ENCODE measurements at regions not wholly inside any gene's neighbourhood (a gene's known extent, or its start where the extent isn't known, plus 50 kb on each side); places are given as distances from the start of the nearest gene placed in this dataset.

DNA sequence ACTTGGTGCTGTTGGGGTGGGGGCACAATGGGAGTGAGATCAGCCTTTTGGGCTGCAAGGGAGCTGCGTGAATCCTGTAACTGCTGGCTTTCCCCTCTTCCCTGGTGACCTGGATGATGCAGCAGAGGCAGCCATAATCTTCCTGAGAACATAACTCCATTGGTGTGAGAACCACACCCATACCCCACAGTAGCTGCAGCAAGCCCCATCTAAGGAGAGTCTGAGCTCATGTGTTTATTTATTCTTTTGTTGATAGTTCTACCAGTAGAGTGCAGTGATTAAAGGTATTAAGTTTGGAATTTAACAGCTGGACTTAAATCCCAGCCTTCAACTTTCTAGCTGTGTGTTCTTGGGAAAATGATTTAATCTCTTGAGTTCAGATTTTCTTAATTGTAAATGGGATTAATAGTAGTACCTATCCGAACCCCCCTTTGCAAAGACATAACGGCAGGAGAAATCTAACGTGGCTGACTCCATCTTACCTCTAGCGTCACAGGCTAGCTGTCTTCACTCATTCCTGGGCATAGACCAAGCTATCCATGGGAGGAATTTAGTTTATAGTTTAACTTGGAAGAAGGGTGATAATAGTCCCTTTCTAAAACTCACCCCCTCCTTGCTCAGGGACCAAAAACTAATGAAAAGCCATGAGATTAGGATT lies 385.0 kb upstream of the DDI1 start:
- Histone ChIP-seq H3K27me3 (no peaks in the 10 kb centered on the region), H3K4me1 (no peaks in the 10 kb centered on the region), H3K4me3 (no peak overlapping the region), H3K27ac (no peak overlapping the region), H3K9me3 (replicated peaks) (no peaks in the 10 kb centered on the region), H3K36me3 (no peaks in the 10 kb centered on the region)
- peak; percentile 7 to 13 for DNase-seq

DNA sequence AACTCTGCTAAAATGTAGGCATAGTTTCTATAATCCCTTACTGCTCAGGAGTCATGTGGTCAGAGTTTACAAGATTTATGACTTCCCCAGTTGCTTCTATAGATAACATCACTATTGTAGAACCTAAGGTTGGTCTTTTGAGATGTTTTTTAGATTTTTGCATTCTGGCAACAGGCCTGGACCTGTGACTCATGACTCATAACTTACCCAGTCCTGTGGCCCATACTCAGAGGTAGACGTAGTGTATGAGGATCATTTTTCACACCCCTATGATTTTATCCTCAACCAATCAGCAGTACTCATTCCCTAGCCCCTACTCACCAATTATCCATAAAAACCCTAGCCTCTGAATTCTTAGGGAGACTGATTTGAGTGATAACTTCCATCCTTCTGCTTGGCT lies 384.4 kb upstream of the DDI1 start:
- H3K36me3 ChIP-seq, result no peaks in the 10 kb centered on the region
- DNase-seq, result peak; percentile 6 to 22
- no peak overlapping the region for H3K27ac ChIP-seq
- H3K9me3 ChIP-seq (replicated peaks), result no peaks in the 10 kb centered on the region
- H3K4me1 ChIP-seq, result no peaks in the 10 kb centered on the region
- no peak overlapping the region for H3K4me3 ChIP-seq
- no peaks in the 10 kb centered on the region for H3K27me3 ChIP-seq

DNA sequence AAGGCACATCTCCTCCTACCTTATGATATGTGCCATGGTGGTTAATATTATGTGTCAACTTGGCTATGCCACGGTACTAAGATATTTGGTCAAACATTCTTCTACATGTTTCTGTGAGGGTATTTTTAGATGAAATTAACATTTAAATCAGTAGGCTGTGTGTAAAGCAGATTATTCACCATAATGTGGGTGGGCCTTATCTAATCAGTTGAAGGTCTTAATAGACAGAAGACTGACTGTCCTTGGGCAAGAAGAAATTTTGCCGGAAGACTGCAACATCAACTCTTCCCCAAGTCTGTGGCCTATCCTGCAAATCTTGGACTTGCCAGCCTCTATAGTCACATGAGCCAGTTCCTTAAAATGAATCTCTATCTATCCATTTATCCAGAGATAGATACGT lies 380.1 kb upstream of the DDI1 start:
- DNase-seq, result no peak
- no peak overlapping the region for H3K4me3 ChIP-seq
- no peaks in the 10 kb centered on the region for H3K36me3 ChIP-seq
- no peaks in the 10 kb centered on the region for H3K4me1 ChIP-seq
- H3K9me3 ChIP-seq (replicated peaks), result no peaks in the 10 kb centered on the region
- H3K27ac ChIP-seq, result no peak overlapping the region
- no peaks in the 10 kb centered on the region for H3K27me3 ChIP-seq

DNA sequence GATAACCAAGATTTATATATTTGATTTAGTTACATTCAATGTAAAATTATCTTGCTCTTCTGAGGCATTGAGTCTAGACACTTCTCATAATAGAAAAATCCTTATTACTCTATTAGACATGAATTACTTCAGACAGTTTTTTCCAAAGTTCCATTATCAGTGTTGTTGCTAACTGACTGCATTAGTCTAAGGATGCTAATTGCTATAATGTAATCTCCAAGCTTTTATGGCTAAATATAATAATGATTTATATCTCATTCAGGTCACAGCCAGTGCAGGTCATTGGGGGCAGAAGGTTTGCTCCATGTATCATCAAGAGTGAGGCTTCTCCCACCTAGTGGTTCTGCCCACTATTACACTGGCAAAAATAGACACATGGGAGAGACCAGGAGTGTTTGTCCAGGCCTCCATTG lies 377.2 kb upstream of the DDI1 start:
- Histone ChIP-seq H3K4me3 (no peak overlapping the region), H3K27ac (no peak overlapping the region), H3K9me3 (replicated peaks) (no peaks in the 10 kb centered on the region), H3K36me3 (no peaks in the 10 kb centered on the region), H3K4me1 (no peaks in the 10 kb centered on the region), H3K27me3 (no peaks in the 10 kb centered on the region)
- peak in 1 of 2 experiments; percentile 7 for DNase-seq

DNA sequence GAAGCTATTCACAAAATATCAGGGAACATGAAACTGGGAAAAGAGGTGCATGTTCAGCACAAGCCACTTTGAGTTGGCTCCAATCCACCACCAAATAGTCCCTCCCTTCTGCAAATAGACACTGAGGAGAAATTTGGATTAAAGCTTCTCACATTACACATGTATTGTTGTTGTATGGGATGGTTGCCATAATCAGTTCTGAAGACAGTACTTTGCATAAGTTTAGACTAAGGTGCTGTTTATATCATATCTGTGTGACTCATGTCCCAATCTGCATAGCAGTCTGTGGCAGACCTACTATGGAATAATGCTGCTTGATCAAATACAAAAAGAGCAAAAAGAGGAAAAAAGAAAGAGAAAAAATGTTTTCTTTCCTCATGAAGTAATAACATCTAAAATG lies 376.7 kb upstream of the DDI1 start:
- no peaks in the 10 kb centered on the region for H3K4me1 ChIP-seq
- DNase-seq, result no peak
- H3K9me3 ChIP-seq (replicated peaks), result no peaks in the 10 kb centered on the region
- H3K4me3 ChIP-seq, result no peak overlapping the region
- no peaks in the 10 kb centered on the region for H3K36me3 ChIP-seq
- H3K27me3 ChIP-seq, result no peaks in the 10 kb centered on the region
- H3K27ac ChIP-seq, result no peak overlapping the region

DNA sequence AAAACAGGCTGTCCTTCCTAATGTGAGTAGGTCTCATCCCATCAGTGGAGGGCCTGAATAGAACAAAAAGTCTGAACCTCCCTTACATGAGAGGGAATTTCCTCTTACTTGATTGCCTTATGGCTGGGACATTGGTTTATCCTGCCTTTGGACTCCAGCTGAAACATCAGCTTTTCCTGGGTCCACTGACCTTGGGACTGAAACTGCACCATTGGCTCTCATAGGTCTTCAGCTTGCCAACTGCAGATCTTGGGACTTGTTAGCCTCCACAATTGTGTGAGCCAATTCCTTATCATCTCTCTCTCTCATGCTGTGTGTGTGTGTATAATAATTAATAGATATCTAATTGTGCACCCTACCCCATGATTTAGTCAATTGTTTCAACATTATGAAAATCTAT lies 375.3 kb upstream of the DDI1 start:
- Histone ChIP-seq H3K4me1 (no peaks in the 10 kb centered on the region), H3K27ac (no peak overlapping the region), H3K4me3 (no peak overlapping the region), H3K36me3 (no peaks in the 10 kb centered on the region), H3K9me3 (replicated peaks) (no peaks in the 10 kb centered on the region), H3K27me3 (no peaks in the 10 kb centered on the region)
- no peak for DNase-seq

DNA sequence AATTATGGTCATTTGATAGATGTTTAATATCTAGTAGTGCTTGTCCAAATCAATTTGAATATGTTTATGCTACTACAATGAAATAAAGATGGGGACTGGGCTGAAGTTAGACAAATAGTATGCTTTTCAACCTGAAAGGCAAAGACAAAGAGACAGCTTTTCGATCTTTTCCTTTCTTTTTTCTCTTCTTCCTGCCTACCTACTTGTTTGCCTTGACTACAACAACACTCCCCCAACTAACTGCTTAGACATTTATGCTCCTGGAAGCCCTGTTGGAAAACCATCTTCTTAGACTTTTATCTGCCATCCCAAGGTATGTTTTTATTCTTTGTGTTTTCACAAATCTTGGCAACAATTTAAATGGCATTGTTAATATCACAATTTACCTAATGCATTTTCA lies 374.4 kb upstream of the DDI1 start:
- H3K27ac ChIP-seq, result no peak overlapping the region
- no peak for DNase-seq
- H3K4me1 ChIP-seq, result no peaks in the 10 kb centered on the region
- no peaks in the 10 kb centered on the region for H3K27me3 ChIP-seq
- H3K9me3 ChIP-seq (replicated peaks), result no peaks in the 10 kb centered on the region
- no peaks in the 10 kb centered on the region for H3K36me3 ChIP-seq
- no peak overlapping the region for H3K4me3 ChIP-seq

DNA sequence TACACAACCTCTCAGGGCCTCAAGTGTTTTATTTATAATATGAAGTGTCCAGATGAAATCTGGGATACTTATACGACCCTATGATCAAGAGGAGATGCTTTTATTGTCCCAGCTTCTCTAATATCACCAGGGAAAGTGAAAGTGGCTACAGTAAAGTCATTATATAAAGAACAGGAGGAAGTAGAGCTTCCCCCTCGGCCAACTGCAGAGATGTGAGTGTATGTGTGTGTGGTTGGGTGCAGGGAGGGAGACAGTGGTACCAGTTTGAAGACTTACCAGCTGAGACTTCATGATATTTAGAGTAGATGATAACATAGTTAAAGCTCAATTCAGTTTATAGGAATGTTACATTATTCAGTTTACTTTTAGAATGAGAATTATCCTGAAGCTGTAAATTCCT lies 373.6 kb upstream of the DDI1 start:
- H3K4me3 ChIP-seq, result no peak overlapping the region
- H3K9me3 ChIP-seq (replicated peaks), result no peaks in the 10 kb centered on the region
- no peak for DNase-seq
- no peaks in the 10 kb centered on the region for H3K36me3 ChIP-seq
- H3K27me3 ChIP-seq, result no peaks in the 10 kb centered on the region
- H3K27ac ChIP-seq, result no peak overlapping the region
- no peaks in the 10 kb centered on the region for H3K4me1 ChIP-seq

DNA sequence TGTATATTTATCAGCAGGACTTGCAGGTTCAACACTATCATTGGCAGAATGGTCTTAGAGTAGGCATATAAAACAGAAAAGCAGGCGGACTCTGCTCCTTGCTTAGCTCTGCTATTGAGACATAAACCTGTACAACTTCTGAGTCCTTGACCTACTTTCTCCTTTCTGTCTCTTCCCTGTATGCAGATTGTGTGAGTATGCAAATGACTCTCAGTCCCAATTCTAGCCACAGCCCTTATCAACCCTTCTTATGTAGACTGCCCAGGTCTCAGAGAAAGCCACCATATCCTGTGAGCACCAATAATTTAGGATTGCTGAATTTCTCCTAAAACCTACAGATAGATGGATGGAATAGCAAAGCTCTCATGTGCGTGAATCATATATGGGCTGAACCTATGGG lies 367.6 kb upstream of the DDI1 start:
- DNase-seq, result no peak
- Histone ChIP-seq H3K27me3 (no peaks in the 10 kb centered on the region), H3K36me3 (no peaks in the 10 kb centered on the region), H3K4me3 (no peak overlapping the region), H3K9me3 (replicated peaks) (no peaks in the 10 kb centered on the region), H3K27ac (no peak overlapping the region), H3K4me1 (no peaks in the 10 kb centered on the region)

DNA sequence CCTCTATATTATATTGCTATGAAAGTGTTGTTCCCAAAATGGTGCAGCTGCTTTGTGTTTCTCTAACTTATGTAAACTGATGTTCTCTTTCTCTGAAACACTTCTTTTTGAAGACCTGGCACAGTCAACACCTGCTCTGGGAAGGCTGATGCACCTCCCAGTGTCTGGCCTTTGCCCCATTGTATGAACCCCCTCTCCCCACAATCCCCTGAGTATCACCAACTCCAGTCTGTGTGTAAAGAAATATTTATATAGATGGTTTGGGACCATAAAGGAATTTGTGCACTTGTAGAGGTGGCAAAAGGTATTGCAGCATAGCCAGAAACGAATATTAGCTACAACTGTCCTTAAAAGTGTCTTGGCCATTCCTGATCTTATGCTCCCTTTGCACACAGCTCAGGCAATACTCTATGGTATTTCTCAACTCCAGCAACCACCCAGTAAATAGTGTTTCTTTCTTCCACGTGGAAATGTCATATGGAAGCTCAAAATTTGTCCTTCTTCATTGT lies 365.2 kb upstream of the DDI1 start:
- Histone ChIP-seq H3K27ac (no peak overlapping the region), H3K36me3 (no peaks in the 10 kb centered on the region), H3K27me3 (no peaks in the 10 kb centered on the region), H3K9me3 (replicated peaks) (no peaks in the 10 kb centered on the region), H3K4me1 (no peaks in the 10 kb centered on the region), H3K4me3 (no peak overlapping the region)
- DNase-seq, result no peak

DNA sequence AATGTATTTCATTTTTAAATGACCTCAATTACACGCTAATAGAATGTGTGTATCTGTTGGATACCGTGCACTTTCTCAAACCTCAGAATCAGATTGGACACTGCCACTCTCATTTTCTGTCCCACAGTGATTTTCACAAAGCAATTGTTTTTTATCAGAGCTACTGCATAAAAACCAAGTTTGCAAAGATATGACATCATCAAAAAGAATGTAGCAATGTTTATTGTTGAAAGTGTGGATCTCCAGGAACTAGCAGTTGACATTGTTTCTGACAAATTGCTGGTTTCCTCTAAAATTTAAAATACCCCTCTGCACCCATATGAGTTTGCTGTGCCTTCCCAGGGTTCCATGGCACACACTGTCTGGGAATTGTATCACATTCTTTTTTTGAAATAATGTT lies 362.7 kb upstream of the DDI1 start:
- no peaks in the 10 kb centered on the region for H3K36me3 ChIP-seq
- no peak overlapping the region for H3K27ac ChIP-seq
- H3K27me3 ChIP-seq, result no peaks in the 10 kb centered on the region
- H3K4me3 ChIP-seq, result no peak overlapping the region
- no peaks in the 10 kb centered on the region for H3K9me3 ChIP-seq (replicated peaks)
- no peak for DNase-seq
- H3K4me1 ChIP-seq, result no peaks in the 10 kb centered on the region

DNA sequence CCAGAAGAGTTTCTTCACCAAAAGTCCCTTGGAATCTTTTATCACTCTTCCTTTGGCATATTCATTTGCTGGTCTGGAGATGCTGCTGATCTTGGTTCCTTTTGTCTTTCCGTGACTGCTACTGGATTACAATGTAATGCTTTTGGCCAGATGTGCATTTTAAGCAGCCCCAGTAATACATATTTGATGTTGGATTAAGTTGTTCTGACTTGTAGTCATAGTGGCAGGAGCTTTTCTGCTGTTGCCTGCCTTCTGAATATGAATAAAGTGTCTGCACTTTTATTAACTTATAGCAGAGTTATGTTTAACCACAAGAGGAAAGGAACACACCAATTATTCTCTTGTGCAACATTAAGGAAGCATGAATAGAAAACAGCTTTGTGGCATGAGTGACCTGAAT lies 360.0 kb upstream of the DDI1 start:
- Histone ChIP-seq H3K27me3 (no peaks in the 10 kb centered on the region), H3K36me3 (no peaks in the 10 kb centered on the region), H3K27ac (no peak overlapping the region), H3K4me3 (no peak overlapping the region), H3K4me1 (no peaks in the 10 kb centered on the region), H3K9me3 (replicated peaks) (no peaks in the 10 kb centered on the region)
- DNase-seq, result no peak

DNA sequence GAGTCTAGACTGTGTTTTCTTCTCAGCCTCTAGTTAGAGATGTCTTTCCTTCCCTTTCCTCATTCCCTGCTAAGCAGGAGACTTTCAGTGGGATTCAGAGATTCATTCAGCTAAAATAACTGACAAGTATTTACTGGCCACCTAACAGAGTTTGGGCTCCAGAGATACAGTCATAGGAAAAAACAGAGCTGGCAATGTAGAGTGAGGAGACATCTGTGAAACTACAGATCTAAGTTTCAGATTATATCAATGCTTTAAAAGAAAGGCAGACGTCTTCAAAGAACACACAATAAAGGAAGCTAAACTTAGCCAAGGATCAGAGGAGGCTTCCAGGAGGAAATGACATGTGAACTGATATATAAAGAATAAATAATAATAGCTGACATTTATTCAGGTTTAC lies 355.6 kb upstream of the DDI1 start:
- Histone ChIP-seq H3K36me3 (no peaks in the 10 kb centered on the region), H3K27me3 (no peaks in the 10 kb centered on the region)

DNA sequence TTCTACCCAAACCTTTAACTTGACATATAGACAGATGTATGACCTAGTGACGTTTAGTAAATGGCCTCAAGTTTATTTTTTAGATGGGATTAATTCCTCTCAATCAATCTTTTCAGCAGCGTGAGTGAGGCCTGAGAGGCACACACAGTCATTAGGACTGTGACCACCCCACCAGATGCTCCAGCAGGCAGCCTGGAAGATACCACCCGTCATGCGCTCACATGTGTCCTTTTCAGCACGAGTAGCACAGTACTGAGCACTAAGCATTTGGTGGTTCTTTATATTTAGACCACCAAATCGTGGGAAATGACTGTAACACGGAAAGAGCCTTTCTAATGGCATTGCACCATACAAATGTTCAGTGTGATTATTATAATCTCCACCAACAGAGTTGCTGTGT lies 354.6 kb upstream of the DDI1 start:
- DNase-seq, result no peak
- Histone ChIP-seq H3K27ac (no peak overlapping the region), H3K9me3 (replicated peaks) (no peaks in the 10 kb centered on the region), H3K27me3 (no peaks in the 10 kb centered on the region), H3K4me1 (no peaks in the 10 kb centered on the region), H3K36me3 (no peaks in the 10 kb centered on the region), H3K4me3 (no peak overlapping the region)

More for the DNA sequence above, 355.6 kb upstream of the DDI1 start:
- H3K9me3 ChIP-seq (replicated peaks), result no peaks in the 10 kb centered on the region
- DNase-seq, result no peak
- no peak overlapping the region for H3K4me3 ChIP-seq
- H3K4me1 ChIP-seq, result no peaks in the 10 kb centered on the region
- no peak overlapping the region for H3K27ac ChIP-seq

DNA sequence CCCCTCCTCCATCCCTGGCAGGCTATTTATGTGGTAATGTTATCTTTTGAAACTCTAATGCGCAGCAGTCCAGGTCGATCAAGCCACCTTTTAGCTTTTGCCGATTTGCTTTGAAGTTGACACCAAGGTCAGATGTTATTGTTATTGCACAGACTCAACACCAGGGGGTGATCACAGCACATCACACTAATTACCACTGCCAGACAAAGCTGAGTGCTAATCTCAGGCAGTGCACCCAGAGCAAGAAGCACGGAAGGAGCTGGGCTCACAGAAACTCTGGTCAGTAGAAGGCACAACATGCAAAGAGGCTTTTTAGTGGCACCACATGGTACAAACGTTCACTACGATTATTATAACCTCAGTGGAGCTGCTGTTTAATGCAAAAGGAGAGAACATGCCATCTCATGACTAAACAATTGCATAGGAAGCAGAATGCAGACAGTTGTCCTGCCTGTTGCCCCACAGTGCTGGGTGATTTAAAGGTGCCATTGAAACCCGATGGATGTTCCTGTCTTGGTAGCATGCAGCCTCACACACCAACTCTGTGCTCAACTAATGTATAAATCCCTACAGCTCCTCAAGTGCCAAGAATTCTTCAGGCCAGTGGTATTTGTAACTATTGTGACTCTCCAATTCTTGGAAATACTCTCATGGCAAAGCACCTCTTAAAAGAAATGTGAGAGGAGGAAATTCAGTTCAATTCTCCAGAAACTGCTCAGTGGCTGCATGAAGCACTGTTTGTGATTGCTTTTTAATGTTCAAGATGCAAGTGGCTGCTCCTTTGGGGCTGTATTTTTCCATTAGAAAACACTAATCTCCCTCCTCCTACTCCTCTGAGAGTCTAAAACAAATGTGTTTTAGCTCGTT lies 353.9 kb upstream of the DDI1 start:
- H3K27ac ChIP-seq, result no peak overlapping the region
- no peaks in the 10 kb centered on the region for H3K9me3 ChIP-seq (replicated peaks)
- peak; percentile 45 to 72 for DNase-seq
- H3K36me3 ChIP-seq, result no peaks in the 10 kb centered on the region
- no peaks in the 10 kb centered on the region for H3K4me1 ChIP-seq
- H3K27me3 ChIP-seq, result no peaks in the 10 kb centered on the region
- H3K4me3 ChIP-seq, result no peak overlapping the region

DNA sequence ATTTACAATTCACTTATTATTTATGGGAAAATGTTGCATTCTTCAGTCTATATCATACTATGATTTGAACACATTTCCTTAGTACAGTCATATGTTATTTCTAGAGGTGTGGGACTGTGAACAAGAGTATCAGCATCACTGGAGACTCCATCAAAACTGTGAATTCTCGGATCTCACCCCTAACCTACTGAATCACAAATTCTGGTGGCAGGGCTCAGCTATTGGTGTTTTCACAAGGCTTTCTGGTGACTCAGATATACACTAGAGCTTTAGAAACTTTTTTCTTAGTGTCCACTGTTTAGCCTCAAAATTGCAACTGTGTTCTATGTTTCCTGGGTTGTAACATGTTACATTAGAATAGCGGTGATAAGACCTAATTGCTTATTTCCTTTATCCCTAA lies 352.9 kb upstream of the DDI1 start:
- Histone ChIP-seq H3K4me3 (no peak overlapping the region), H3K27ac (no peak overlapping the region), H3K9me3 (replicated peaks) (no peaks in the 10 kb centered on the region), H3K36me3 (no peaks in the 10 kb centered on the region), H3K27me3 (no peaks in the 10 kb centered on the region), H3K4me1 (no peaks in the 10 kb centered on the region)
- DNase-seq, result no peak
